Hepatocyte (in vitro differentiated cells): ENCODE measurements at regions not wholly inside any gene's neighbourhood (a gene's known extent, or its start where the extent isn't known, plus 50 kb on each side); places are given as distances from the start of the nearest gene placed in this dataset.

ENCODE experiments used
- DNase-seq: peaks from one replicate; pipeline ENCODE4 v3.0.0-alpha.2; 2016; ENCODE audit warnings: low spot score
- H2AFZ ChIP-seq: fragments of 200-600 bp; sonication (generic); 2 replicates; pipeline ENCODE4 v1.6.0; 2016; ENCODE audit warnings: antibody characterized with exemption, mild to moderate bottlenecking
- H3K27ac ChIP-seq: fragments of 200-600 bp; sonication (generic); 2 replicates; pipeline ENCODE4 v1.5.1; 2016; ENCODE audit warnings: mild to moderate bottlenecking
- H3K27me3 ChIP-seq: fragments of 200-600 bp; sonication (generic); 2 replicates; pipeline ENCODE4 v1.6.1; 2016
- H3K36me3 ChIP-seq: fragments of 200-600 bp; sonication (generic); replicated peaks from 2 replicates; pipeline ENCODE4 v1.5.1; 2016; ENCODE audit warnings: low read depth; ENCODE audit not compliant: insufficient read depth
- H3K4me1 ChIP-seq: fragments of 200-600 bp; sonication (generic); 2 replicates; pipeline ENCODE4 v1.5.1; 2016; ENCODE audit warnings: mild to moderate bottlenecking, moderate library complexity; ENCODE audit not compliant: insufficient read depth
- H3K4me2 ChIP-seq: fragments of 200-600 bp; sonication (generic); 2 replicates; pipeline ENCODE4 v1.6.0; 2016
- H3K4me3 ChIP-seq: fragments of 200-600 bp; sonication (generic); 2 replicates; pipeline ENCODE4 v1.5.1; 2016; ENCODE audit warnings: mild to moderate bottlenecking
- H3K79me2 ChIP-seq: fragments of 200-600 bp; sonication (generic); 2 replicates; pipeline ENCODE4 v1.6.0; 2017; ENCODE audit warnings: mild to moderate bottlenecking
- H3K9me2 ChIP-seq: fragments of 200-600 bp; sonication (generic); replicated peaks from 2 replicates; pipeline ENCODE4 v1.6.0; 2017; ENCODE audit warnings: mild to moderate bottlenecking; ENCODE audit not compliant: insufficient read depth
- H3K9me3 ChIP-seq: fragments of 200-600 bp; sonication (generic); 2 replicates; pipeline ENCODE4 v1.5.1; 2016; ENCODE audit warnings: low read depth, mild to moderate bottlenecking
- H4K20me1 ChIP-seq: fragments of 200-600 bp; sonication (generic); 2 replicates; pipeline ENCODE4 v1.6.0; 2016; ENCODE audit warnings: mild to moderate bottlenecking; ENCODE audit not compliant: insufficient read depth, poor library complexity, severe bottlenecking
- EZH2 ChIP-seq: fragments of 200-600 bp; sonication (generic); IDR thresholded peaks from 2 replicates; pipeline ENCODE4 v1.6.1; 2016; ENCODE audit warnings: antibody characterized with exemption, mild to moderate bottlenecking, borderline replicate concordance
- EZH2phosphoT487 ChIP-seq: fragments of 200-600 bp; sonication (generic); IDR thresholded peaks from one replicate; pipeline ENCODE4 v1.6.1; 2018; ENCODE audit warnings: antibody characterized with exemption, mild to moderate bottlenecking, low read depth, moderate library complexity; ENCODE audit not compliant: unreplicated experiment, severe bottlenecking
- WGBS: methylation state at CpG from one replicate; pipeline ENCODE4 v1.1.6; 2016; ENCODE audit warnings: low lambda C conversion rate; ENCODE audit errors: missing lambda C conversion rate; 5-methylcytosine and 5-hydroxymethylcytosine counted together
- TF ChIP-seq, protein P1 (sequence below): fragments of 200-600 bp; sonication (generic); IDR thresholded peaks from 2 replicates; pipeline ENCODE4 v1.5.1; 2016; ENCODE audit warnings: antibody characterized with exemption, mild to moderate bottlenecking; ENCODE audit not compliant: poor library complexity

DNA sequence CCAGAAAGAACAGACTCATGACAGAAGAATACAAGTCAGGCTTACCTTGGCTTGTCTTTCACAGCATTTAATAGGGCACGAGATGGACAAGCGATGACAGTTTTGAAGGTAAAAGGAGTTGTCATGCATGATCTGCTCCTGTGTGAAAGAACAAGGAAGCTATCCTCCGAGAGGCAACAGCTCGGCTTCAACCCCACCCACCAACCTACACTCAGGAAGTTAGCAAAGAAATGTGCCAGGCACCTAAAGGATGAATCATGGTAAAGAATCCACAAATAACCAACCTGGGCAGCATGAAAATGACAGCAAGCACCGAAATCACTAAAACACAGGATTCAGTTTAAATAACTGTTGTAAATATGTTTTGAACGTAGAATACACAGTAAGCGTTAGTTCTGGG lies 700.2 kb downstream of the TYW1 start:
- Histone ChIP-seq H3K79me2 (no peaks in the 10 kb centered on the region), H3K4me3 (no peak overlapping the region), H3K4me2 (no peak overlapping the region), H3K27ac (no peak overlapping the region), H3K4me1 (no peaks in the 10 kb centered on the region), H3K27me3 (no peaks in the 10 kb centered on the region), H4K20me1 (no peaks in the 10 kb centered on the region), H3K9me3 (no peaks in the 10 kb centered on the region), H3K9me2 (no peaks in the 10 kb centered on the region), H2AFZ (no peak overlapping the region), H3K36me3 (no peaks in the 10 kb centered on the region)
- no peak for DNase-seq
- WGBS = 73% methylated on average over 7 of the region's 7 CpGs
- TF ChIP-seq EZH2 (no peak), EZH2phosphoT487 (no peak)
- TF ChIP-seq, protein P1, sequence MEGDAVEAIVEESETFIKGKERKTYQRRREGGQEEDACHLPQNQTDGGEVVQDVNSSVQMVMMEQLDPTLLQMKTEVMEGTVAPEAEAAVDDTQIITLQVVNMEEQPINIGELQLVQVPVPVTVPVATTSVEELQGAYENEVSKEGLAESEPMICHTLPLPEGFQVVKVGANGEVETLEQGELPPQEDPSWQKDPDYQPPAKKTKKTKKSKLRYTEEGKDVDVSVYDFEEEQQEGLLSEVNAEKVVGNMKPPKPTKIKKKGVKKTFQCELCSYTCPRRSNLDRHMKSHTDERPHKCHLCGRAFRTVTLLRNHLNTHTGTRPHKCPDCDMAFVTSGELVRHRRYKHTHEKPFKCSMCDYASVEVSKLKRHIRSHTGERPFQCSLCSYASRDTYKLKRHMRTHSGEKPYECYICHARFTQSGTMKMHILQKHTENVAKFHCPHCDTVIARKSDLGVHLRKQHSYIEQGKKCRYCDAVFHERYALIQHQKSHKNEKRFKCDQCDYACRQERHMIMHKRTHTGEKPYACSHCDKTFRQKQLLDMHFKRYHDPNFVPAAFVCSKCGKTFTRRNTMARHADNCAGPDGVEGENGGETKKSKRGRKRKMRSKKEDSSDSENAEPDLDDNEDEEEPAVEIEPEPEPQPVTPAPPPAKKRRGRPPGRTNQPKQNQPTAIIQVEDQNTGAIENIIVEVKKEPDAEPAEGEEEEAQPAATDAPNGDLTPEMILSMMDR = no peak

DNA sequence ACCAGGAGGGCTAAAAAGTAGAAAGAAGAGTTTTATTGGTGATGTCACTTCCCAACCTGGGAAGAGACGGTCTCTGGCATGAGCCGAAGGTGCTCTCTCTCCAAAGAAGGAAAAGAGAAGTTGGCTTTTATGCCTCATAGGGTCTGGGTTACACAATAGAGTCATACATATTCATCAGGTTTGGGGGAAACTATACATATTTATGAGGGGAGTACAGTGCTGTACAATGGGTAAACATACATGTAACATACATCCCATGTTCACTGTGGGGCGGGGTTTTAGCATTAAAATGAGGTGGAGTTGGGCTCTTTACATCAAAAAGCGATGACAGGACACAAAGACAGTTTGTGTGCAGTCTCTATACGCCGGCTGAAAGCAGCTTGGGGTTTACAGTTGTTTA lies 701.7 kb downstream of the TYW1 start:
- Histone ChIP-seq H3K9me3 (no peaks in the 10 kb centered on the region), H4K20me1 (no peaks in the 10 kb centered on the region), H3K27ac (no peak overlapping the region), H3K27me3 (no peaks in the 10 kb centered on the region), H3K4me2 (no peak overlapping the region), H3K4me3 (no peak overlapping the region), H3K36me3 (no peaks in the 10 kb centered on the region), H2AFZ (no peak overlapping the region), H3K4me1 (no peaks in the 10 kb centered on the region), H3K79me2 (no peaks in the 10 kb centered on the region), H3K9me2 (no peaks in the 10 kb centered on the region)
- 62% methylated on average over 6 of the region's 6 CpGs for WGBS
- no peak for DNase-seq
- TF ChIP-seq EZH2phosphoT487 (no peak), EZH2 (no peak)
- TF ChIP-seq, protein P1 = no peak

DNA sequence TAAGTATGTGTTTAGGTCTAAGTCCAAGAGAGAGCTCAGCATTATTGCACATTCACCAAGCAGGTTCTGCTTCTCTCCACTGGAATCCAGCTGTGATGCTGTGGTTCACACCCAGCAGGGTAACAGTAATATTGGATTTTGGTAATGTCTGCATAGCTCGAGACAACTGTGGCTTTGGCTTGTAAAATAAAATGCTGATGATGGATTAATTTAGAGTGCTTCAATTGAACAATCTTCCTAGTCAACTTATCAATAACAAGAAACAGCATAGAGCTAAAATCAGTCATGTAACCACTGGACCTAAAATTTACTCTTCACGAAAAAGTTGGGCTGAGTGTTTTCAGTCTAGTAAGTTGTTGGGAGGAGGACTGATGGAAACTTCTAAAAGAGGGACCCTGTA lies 709.2 kb downstream of the TYW1 start:
- no peak for DNase-seq
- 69% methylated on average over 2 of the region's 2 CpGs for WGBS
- H3K9me3 ChIP-seq = no peaks in the 10 kb centered on the region
- H3K4me3 ChIP-seq = no peak overlapping the region
- no peak overlapping the region for H3K4me2 ChIP-seq
- H3K9me2 ChIP-seq = no peaks in the 10 kb centered on the region
- no peak overlapping the region for H3K27ac ChIP-seq
- no peaks in the 10 kb centered on the region for H3K4me1 ChIP-seq
- H3K36me3 ChIP-seq = no peaks in the 10 kb centered on the region
- no peaks in the 10 kb centered on the region for H3K27me3 ChIP-seq
- H3K79me2 ChIP-seq = no peaks in the 10 kb centered on the region
- H4K20me1 ChIP-seq = no peaks in the 10 kb centered on the region
- no peak overlapping the region for H2AFZ ChIP-seq
- TF ChIP-seq, protein P1 = no peak
- no peak for TF ChIP-seq EZH2phosphoT487
- TF ChIP-seq EZH2 = no peak

DNA sequence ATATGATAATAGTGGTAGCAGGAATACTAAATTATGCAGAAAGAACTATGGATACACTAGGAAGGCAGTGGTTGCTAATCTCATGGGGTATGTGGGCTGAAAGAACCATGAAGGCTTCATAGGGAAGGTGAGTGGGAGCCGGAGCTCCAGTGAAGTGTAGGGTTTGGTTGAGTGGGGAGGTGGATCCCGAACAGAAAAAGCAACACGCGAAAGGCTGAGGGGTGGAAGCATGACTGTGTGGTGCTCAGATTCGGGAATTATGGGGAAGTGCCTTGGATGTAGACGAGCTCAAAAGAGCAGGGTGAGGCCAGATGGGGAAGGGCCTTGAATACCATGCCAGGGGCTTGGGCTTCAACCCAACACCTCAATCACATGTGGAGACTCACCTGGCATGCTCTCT lies 715.1 kb downstream of the TYW1 start:
- H3K27ac ChIP-seq = no peak overlapping the region
- no peak overlapping the region for H3K4me3 ChIP-seq
- no peak for DNase-seq
- H3K79me2 ChIP-seq = no peaks in the 10 kb centered on the region
- H3K9me2 ChIP-seq = no peaks in the 10 kb centered on the region
- TF ChIP-seq, protein P1 = no peak
- no peak for TF ChIP-seq EZH2phosphoT487
- TF ChIP-seq EZH2 = no peak
- no peak overlapping the region for H3K4me2 ChIP-seq
- H3K27me3 ChIP-seq = no peaks in the 10 kb centered on the region
- H3K9me3 ChIP-seq = no peaks in the 10 kb centered on the region
- WGBS = 93% methylated on average over 6 of the region's 6 CpGs
- no peaks in the 10 kb centered on the region for H3K4me1 ChIP-seq
- H4K20me1 ChIP-seq = no peaks in the 10 kb centered on the region
- H3K36me3 ChIP-seq = no peaks in the 10 kb centered on the region
- H2AFZ ChIP-seq = no peak overlapping the region
